ENCODE measurements at regions not wholly inside any gene's neighbourhood (a gene's known extent, or its start where the extent isn't known, plus 50 kb on each side); places are given as distances from the start of the nearest gene placed in this dataset.

DNA sequence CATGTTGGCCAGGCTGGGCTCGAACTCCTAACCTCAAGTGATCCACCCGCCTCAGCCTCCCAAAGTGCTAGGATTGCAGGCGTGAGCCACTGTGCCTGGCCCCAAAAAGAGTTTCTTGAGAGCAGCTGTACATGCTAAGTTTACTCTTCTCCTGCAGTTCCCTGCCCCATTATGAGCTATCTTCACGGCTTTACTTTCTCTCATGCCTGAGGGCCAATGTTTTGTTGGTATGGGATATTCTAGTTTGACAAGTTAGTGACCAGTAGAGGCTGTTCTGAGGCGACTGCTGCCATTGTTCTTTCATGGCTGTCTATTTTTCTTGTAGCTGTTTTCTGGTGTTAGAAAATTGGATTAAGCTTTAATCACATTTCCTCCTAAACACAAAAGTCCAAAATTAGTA lies 78.0 kb upstream of the STX18 start:
- H3K4me3 Mint-ChIP-seq = no peak overlapping the region
- H3K9me3 Mint-ChIP-seq = peaks cover 0 to 9% (median 0%) of the 10 kb centered on the region in 3 donors
- Histone ChIP-seq H3K9me3 (no peaks in the 10 kb centered on the region), H3K27me3 (replicated peaks in 1 of 2; ENCODE audit: control insufficient read depth in 2 of 2, extremely low read depth in 1 of 2, insufficient read depth in 2 of 2, low read length in 1 of 2) (no peaks in the 10 kb centered on the region), H3K27ac (ENCODE audit: low read length) (no peak overlapping the region), H3K4me3 (ENCODE audit: control insufficient read depth in 1 of 2, extremely low read depth in 1 of 2, low read length in 1 of 2) (no peak overlapping the region), H3K4me1 (ENCODE audit: control insufficient read depth in 1 of 2, extremely low read depth in 1 of 2, insufficient read depth in 2 of 2, low read length in 2 of 2) (no peaks in the 10 kb centered on the region), H3K36me3 (ENCODE audit: control insufficient read depth in 2 of 2, extremely low read depth in 1 of 2, insufficient read depth in 1 of 2, low read length in 1 of 2) (no peaks in the 10 kb centered on the region)
- no peak overlapping the region for H3K27ac Mint-ChIP-seq
- ATAC-seq (replicated peaks in 1 of 4) = no peak
- 96% methylated on average over 3 of the region's 5 CpGs for WGBS (ENCODE audit: insufficient coverage)
- CTCF ChIA-PET = no interaction called here
- no peaks in the 10 kb centered on the region for H3K4me1 Mint-ChIP-seq
- peaks cover 8% of the 10 kb centered on the region for H3K36me3 Mint-ChIP-seq
- no peaks in the 10 kb centered on the region for H3K27me3 Mint-ChIP-seq
- no peak for DNase-seq
- POLR2A ChIA-PET = no interaction called here

DNA sequence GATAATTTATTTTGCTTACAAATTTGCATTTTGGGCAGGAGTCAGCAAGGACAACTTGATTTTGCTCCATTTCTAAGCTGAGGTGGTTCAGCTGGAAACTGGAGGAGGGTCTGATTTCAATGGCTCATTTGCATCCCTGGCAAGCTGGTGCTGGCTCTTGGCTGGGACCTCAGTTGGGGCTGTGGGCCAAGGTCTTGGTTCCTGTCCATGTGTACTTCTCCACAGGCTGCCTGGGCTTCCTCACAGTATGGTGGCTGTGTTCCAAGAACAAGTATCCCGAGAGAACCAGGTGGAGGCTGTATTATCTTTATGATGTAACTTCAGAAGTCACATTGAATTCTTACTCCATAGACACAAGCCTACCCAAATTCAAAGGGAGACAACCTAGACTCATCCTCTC lies 77.0 kb upstream of the STX18 start:
- no peaks in the 10 kb centered on the region for H3K9me3 ChIP-seq
- Mint-ChIP-seq H3K4me3 (no peak overlapping the region), H3K9me3 (peaks cover 0 to 9% (median 0%) of the 10 kb centered on the region in 3 donors), H3K27me3 (no peaks in the 10 kb centered on the region), H3K4me1 (no peaks in the 10 kb centered on the region), H3K36me3 (peaks cover 12% of the 10 kb centered on the region), H3K27ac (no peak overlapping the region)
- CTCF ChIA-PET = no interaction called here
- H3K27ac ChIP-seq (ENCODE audit: low read length) = no peak overlapping the region
- DNase-seq (no peak), ATAC-seq (replicated peaks in 1 of 4) (no peak)
- no peaks in the 10 kb centered on the region for H3K27me3 ChIP-seq (replicated peaks in 1 of 2; ENCODE audit: control insufficient read depth in 2 of 2, extremely low read depth in 1 of 2, insufficient read depth in 2 of 2, low read length in 1 of 2)
- H3K4me3 ChIP-seq (ENCODE audit: control insufficient read depth in 1 of 2, extremely low read depth in 1 of 2, low read length in 1 of 2) = no peak overlapping the region
- no peaks in the 10 kb centered on the region for H3K36me3 ChIP-seq (ENCODE audit: control insufficient read depth in 2 of 2, extremely low read depth in 1 of 2, insufficient read depth in 1 of 2, low read length in 1 of 2)
- no CpG with 5 or more reads among the region's 1 CpG for WGBS (ENCODE audit: insufficient coverage)
- no peaks in the 10 kb centered on the region for H3K4me1 ChIP-seq (ENCODE audit: control insufficient read depth in 1 of 2, extremely low read depth in 1 of 2, insufficient read depth in 2 of 2, low read length in 2 of 2)
- POLR2A ChIA-PET = no interaction called here

DNA sequence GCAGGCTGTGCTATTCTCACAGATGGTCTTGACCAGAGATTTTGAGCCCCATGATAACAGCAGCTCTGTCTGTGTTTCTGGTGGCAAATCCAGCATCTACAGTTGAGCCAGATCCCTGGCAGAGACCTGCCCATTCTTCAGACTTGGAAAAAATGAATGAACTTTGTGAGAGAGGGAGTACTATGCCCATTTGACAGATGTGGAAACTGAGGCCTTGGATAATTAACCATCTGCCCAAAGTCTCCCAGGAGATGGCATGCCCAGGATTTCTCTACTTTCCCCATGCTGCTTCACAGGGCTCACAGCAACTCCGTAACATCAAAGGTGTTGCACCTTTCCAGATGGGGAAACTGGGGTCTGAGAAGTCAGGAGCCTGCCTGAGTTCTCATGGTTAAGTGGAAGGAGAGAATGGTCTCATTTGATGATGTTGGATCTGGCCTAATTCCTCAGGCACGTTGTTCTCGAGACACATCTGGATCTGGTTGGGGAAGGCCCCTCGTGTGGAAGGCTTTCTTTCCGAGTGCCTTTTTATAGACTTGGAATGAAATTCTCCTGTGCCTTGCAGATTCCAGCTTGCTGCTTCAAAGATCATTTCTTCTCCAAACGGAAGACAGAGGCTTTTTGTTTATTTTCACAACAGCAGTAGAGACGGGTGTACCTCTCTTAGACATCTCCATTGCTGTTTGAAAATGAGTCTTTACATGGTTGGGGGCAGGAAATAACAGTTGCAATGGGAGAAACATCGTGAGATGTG lies 73.3 kb upstream of the STX18 start:
- ATAC-seq (replicated peaks in 1 of 4) (no peak), DNase-seq (no peak)
- peaks cover 20% of the 10 kb centered on the region for H3K36me3 Mint-ChIP-seq
- Histone ChIP-seq H3K4me1 (ENCODE audit: control insufficient read depth in 1 of 2, extremely low read depth in 1 of 2, insufficient read depth in 2 of 2, low read length in 2 of 2) (no peaks in the 10 kb centered on the region), H3K36me3 (ENCODE audit: control insufficient read depth in 2 of 2, extremely low read depth in 1 of 2, insufficient read depth in 1 of 2, low read length in 1 of 2) (no peaks in the 10 kb centered on the region), H3K27ac (ENCODE audit: low read length) (no peak overlapping the region), H3K27me3 (replicated peaks in 1 of 2; ENCODE audit: control insufficient read depth in 2 of 2, extremely low read depth in 1 of 2, insufficient read depth in 2 of 2, low read length in 1 of 2) (no peaks in the 10 kb centered on the region), H3K9me3 (no peaks in the 10 kb centered on the region), H3K4me3 (ENCODE audit: control insufficient read depth in 1 of 2, extremely low read depth in 1 of 2, low read length in 1 of 2) (no peak overlapping the region)
- no peaks in the 10 kb centered on the region for H3K27me3 Mint-ChIP-seq
- no peak overlapping the region for H3K27ac Mint-ChIP-seq
- POLR2A ChIA-PET = no interaction called here
- H3K4me1 Mint-ChIP-seq = no peaks in the 10 kb centered on the region
- 92% methylated on average over 4 of the region's 8 CpGs for WGBS (ENCODE audit: insufficient coverage)
- CTCF ChIA-PET = no interaction called here
- H3K9me3 Mint-ChIP-seq = peaks cover 0 to 1% (median 0%) of the 10 kb centered on the region in 3 donors
- H3K4me3 Mint-ChIP-seq = no peak overlapping the region

DNA sequence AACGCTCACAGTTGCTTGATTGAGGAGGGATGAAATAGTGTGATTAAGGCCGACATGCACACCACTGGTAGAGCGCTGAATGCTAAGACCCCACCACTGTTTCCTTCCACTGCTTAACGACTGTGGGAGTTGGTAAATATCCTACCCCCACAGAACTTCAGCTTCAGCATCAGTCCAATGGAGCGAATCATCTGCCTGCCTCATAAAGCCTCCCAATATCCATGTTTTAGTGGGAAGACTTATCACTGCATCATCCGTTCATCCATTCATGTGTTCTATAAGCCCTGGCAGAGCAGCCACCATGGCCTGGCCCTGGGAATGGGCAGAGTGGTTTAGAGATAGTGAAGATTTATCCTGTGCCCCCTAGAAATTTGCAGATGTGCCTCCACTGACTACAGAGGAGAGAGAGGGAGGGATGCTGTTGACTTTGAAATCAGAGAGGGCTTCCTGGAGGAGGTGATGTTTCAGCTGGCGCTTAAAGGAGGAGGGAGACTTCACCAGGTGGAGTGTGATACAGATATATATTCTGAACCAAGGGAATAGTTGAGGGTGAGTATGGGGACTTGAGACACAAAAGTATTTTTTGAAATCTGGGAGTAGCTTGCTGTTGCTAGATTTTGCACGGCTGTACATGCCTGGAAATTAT lies 71.9 kb upstream of the STX18 start:
- Mint-ChIP-seq H3K36me3 (peaks cover 11% of the 10 kb centered on the region), H3K9me3 (no peaks in the 10 kb centered on the region), H3K27me3 (no peaks in the 10 kb centered on the region), H3K4me1 (no peaks in the 10 kb centered on the region), H3K27ac (no peak overlapping the region), H3K4me3 (no peak overlapping the region)
- H3K4me3 ChIP-seq (ENCODE audit: control insufficient read depth in 1 of 2, extremely low read depth in 1 of 2, low read length in 1 of 2) = no peak overlapping the region
- no peaks in the 10 kb centered on the region for H3K36me3 ChIP-seq (ENCODE audit: control insufficient read depth in 2 of 2, extremely low read depth in 1 of 2, insufficient read depth in 1 of 2, low read length in 1 of 2)
- POLR2A ChIA-PET = no interaction called here
- H3K27me3 ChIP-seq (replicated peaks in 1 of 2; ENCODE audit: control insufficient read depth in 2 of 2, extremely low read depth in 1 of 2, insufficient read depth in 2 of 2, low read length in 1 of 2) = no peaks in the 10 kb centered on the region
- ATAC-seq (replicated peaks in 1 of 4) = no peak
- WGBS (ENCODE audit: insufficient coverage) = 100% methylated on average over 3 of the region's 8 CpGs
- H3K27ac ChIP-seq (ENCODE audit: low read length) = no peak overlapping the region
- CTCF ChIA-PET = no interaction called here
- H3K4me1 ChIP-seq (ENCODE audit: control insufficient read depth in 1 of 2, extremely low read depth in 1 of 2, insufficient read depth in 2 of 2, low read length in 2 of 2) = no peaks in the 10 kb centered on the region
- no peak for DNase-seq
- H3K9me3 ChIP-seq = no peaks in the 10 kb centered on the region

DNA sequence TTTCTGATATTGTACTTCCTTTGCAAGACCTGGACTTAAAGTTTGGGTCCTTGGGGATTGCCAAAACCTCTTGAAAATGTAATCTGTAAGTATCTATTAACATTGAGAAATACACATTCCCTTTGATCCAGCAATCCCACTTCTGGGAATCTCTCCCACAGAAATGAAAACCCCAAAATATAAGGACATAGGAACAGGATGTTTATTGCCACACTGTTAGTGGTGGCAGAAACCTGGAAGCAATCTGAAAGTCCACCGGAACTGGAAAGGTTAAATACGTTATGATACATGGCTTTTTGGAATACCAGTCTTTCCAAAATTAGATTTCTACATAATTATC lies 71.2 kb upstream of the STX18 start:
- no CpG with 5 or more reads among the region's 2 CpGs for WGBS (ENCODE audit: insufficient coverage)
- POLR2A ChIA-PET = no interaction called here

DNA sequence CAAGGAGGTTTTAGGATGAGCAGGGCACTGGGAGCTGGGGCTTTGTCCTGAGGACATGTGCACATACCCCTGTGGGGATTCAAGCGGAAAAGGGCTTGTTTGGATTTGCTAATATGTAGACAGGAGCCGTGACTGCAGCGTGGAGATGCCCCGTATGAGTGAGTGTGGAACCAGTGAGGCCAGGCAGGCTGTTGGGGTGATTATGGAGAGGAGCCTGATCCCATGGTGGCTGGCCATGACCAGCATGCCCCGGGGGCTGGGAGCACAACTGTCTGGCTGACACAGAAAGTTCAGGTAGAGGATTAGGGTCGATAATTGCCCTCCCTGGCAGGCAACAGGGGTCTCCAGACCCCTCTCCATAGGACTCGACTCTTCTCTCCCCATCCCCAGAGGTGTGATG lies 68.8 kb upstream of the STX18 start:
- H3K27me3 ChIP-seq (replicated peaks in 1 of 2; ENCODE audit: control insufficient read depth in 2 of 2, extremely low read depth in 1 of 2, insufficient read depth in 2 of 2, low read length in 1 of 2) = no peaks in the 10 kb centered on the region
- no peaks in the 10 kb centered on the region for H3K9me3 ChIP-seq
- no peaks in the 10 kb centered on the region for H3K9me3 Mint-ChIP-seq
- H3K4me1 ChIP-seq (ENCODE audit: control insufficient read depth in 1 of 2, extremely low read depth in 1 of 2, insufficient read depth in 2 of 2, low read length in 2 of 2) = no peaks in the 10 kb centered on the region
- H3K36me3 Mint-ChIP-seq = peaks cover 15% of the 10 kb centered on the region
- 92% methylated on average over 4 of the region's 7 CpGs for WGBS (ENCODE audit: insufficient coverage)
- H3K27me3 Mint-ChIP-seq = no peaks in the 10 kb centered on the region
- no peak overlapping the region for H3K4me3 ChIP-seq (ENCODE audit: control insufficient read depth in 1 of 2, extremely low read depth in 1 of 2, low read length in 1 of 2)
- no peaks in the 10 kb centered on the region for H3K4me1 Mint-ChIP-seq
- ChIA-PET POLR2A (no interaction called here), CTCF (no interaction called here)
- ATAC-seq (replicated peaks in 1 of 4) (no peak), DNase-seq (no peak)
- H3K27ac ChIP-seq (ENCODE audit: low read length) = no peak overlapping the region
- H3K36me3 ChIP-seq (ENCODE audit: control insufficient read depth in 2 of 2, extremely low read depth in 1 of 2, insufficient read depth in 1 of 2, low read length in 1 of 2) = no peaks in the 10 kb centered on the region
- H3K27ac Mint-ChIP-seq = no peak overlapping the region
- no peak overlapping the region for H3K4me3 Mint-ChIP-seq

More for the DNA sequence above, 71.2 kb upstream of the STX18 start:
- peaks cover 11% of the 10 kb centered on the region for H3K36me3 Mint-ChIP-seq
- Histone ChIP-seq H3K4me1 (ENCODE audit: control insufficient read depth in 1 of 2, extremely low read depth in 1 of 2, insufficient read depth in 2 of 2, low read length in 2 of 2) (no peaks in the 10 kb centered on the region), H3K27me3 (replicated peaks in 1 of 2; ENCODE audit: control insufficient read depth in 2 of 2, extremely low read depth in 1 of 2, insufficient read depth in 2 of 2, low read length in 1 of 2) (no peaks in the 10 kb centered on the region), H3K27ac (ENCODE audit: low read length) (no peak overlapping the region), H3K9me3 (no peaks in the 10 kb centered on the region), H3K4me3 (ENCODE audit: control insufficient read depth in 1 of 2, extremely low read depth in 1 of 2, low read length in 1 of 2) (no peak overlapping the region), H3K36me3 (ENCODE audit: control insufficient read depth in 2 of 2, extremely low read depth in 1 of 2, insufficient read depth in 1 of 2, low read length in 1 of 2) (no peaks in the 10 kb centered on the region)
- no peaks in the 10 kb centered on the region for H3K9me3 Mint-ChIP-seq
- DNase-seq (no peak), ATAC-seq (replicated peaks in 1 of 4) (no peak)
- H3K4me3 Mint-ChIP-seq = no peak overlapping the region
- no peaks in the 10 kb centered on the region for H3K4me1 Mint-ChIP-seq
- H3K27me3 Mint-ChIP-seq = no peaks in the 10 kb centered on the region
- CTCF ChIA-PET = no interaction called here
- H3K27ac Mint-ChIP-seq = no peak overlapping the region
